NCI-H82 treated with DMSO at 0.1 percent for 48 hours (cell line): ENCODE measurements at regions not wholly inside any gene's neighbourhood (a gene's known extent, or its start where the extent isn't known, plus 50 kb on each side); places are given as distances from the start of the nearest gene placed in this dataset.

Experiments
- DNase-seq: peaks from one replicate; lab custom pipeline; 2025; ENCODE audit not compliant: unreplicated experiment; lab: John Stamatoyannopoulos, UW

- DNase-seq: no peak
Observed at GRCh38 chr9:129321286-129322021, 143.4 kb upstream of the IER5L start.

- no peak for DNase-seq
Observed at GRCh38 chr9:129320575-129321285, 142.7 kb upstream of the IER5L start.

GRCh38 chr9:129319938-129320481 is 141.9 kb upstream of the IER5L start:
- no peak for DNase-seq

- no peak for DNase-seq
Observed at GRCh38 chr9:129319076-129319937, 141.2 kb upstream of the IER5L start.

GRCh38 chr9:129318121-129319075 is 140.3 kb upstream of the IER5L start:
- no peak for DNase-seq

- DNase-seq: no peak
Observed at GRCh38 chr9:129317179-129318011, 139.3 kb upstream of the IER5L start.

GRCh38 chr9:129316281-129317030 is 138.4 kb upstream of the IER5L start:
- DNase-seq: no peak

- DNase-seq: no peak
Observed at GRCh38 chr9:129313331-129313955, 135.4 kb upstream of the IER5L start.

GRCh38 chr9:129312251-129313122 is 134.4 kb upstream of the IER5L start:
- no peak for DNase-seq

GRCh38 chr9:129311643-129312042 is 133.6 kb upstream of the IER5L start:
- no peak for DNase-seq

- no peak for DNase-seq
Observed at GRCh38 chr9:129310666-129311350, 132.7 kb upstream of the IER5L start.

GRCh38 chr9:129309906-129310305 is 131.8 kb upstream of the IER5L start:
- DNase-seq: no peak

- no peak for DNase-seq
Observed at GRCh38 chr9:129309041-129309430, 131.0 kb upstream of the IER5L start.

- no peak for DNase-seq
Observed at GRCh38 chr9:129307227-129307970, 129.3 kb upstream of the IER5L start.

- DNase-seq: no peak
Observed at GRCh38 chr9:129306318-129306973, 128.4 kb upstream of the IER5L start.
